ENCODE measurements at regions not wholly inside any gene's neighbourhood (a gene's known extent, or its start where the extent isn't known, plus 50 kb on each side); places are given as distances from the start of the nearest gene placed in this dataset.

GRCh38 chr1:81458186-81458585, 342.5 kb upstream of the ADGRL2 start:
- Histone ChIP-seq H3K36me3 (ENCODE audit: control insufficient read depth, insufficient read depth, low read length) (no peaks in the 10 kb centered on the region), H3K27me3 (replicated peaks; ENCODE audit: control insufficient read depth, insufficient read depth, low read length) (no peaks in the 10 kb centered on the region), H3K4me3 (replicated peaks; ENCODE audit: low read depth, low read length) (no peak overlapping the region)
- no peak for TF ChIP-seq CTCF (IDR thresholded peaks at IDR 0.05; ENCODE audit: insufficient read depth, low read length, poor library complexity, severe bottlenecking)
- DNase-seq (ENCODE audit: extremely low read depth, insufficient read length), result no peak

- TF ChIP-seq CTCF (IDR thresholded peaks at IDR 0.05; ENCODE audit: insufficient read depth, low read length, poor library complexity, severe bottlenecking), result no peak
- H3K27me3 ChIP-seq (replicated peaks; ENCODE audit: control insufficient read depth, insufficient read depth, low read length), result no peaks in the 10 kb centered on the region
- no peak overlapping the region for H3K4me3 ChIP-seq (replicated peaks; ENCODE audit: low read depth, low read length)
- DNase-seq (ENCODE audit: extremely low read depth, insufficient read length), result no peak
- no peaks in the 10 kb centered on the region for H3K36me3 ChIP-seq (ENCODE audit: control insufficient read depth, insufficient read depth, low read length)
Measured at GRCh38 chr1:81455481-81455880, 345.3 kb upstream of the ADGRL2 start.

GRCh38 chr1:81453971-81454370, 346.8 kb upstream of the ADGRL2 start:
- H3K4me3 ChIP-seq (replicated peaks; ENCODE audit: low read depth, low read length), result no peak overlapping the region
- no peak for TF ChIP-seq CTCF (IDR thresholded peaks at IDR 0.05; ENCODE audit: insufficient read depth, low read length, poor library complexity, severe bottlenecking)
- H3K36me3 ChIP-seq (ENCODE audit: control insufficient read depth, insufficient read depth, low read length), result no peaks in the 10 kb centered on the region
- no peak for DNase-seq (ENCODE audit: extremely low read depth, insufficient read length)
- H3K27me3 ChIP-seq (replicated peaks; ENCODE audit: control insufficient read depth, insufficient read depth, low read length), result no peaks in the 10 kb centered on the region

- no peak overlapping the region for H3K4me3 ChIP-seq (replicated peaks; ENCODE audit: low read depth, low read length)
- no peaks in the 10 kb centered on the region for H3K27me3 ChIP-seq (replicated peaks; ENCODE audit: control insufficient read depth, insufficient read depth, low read length)
- no peak for TF ChIP-seq CTCF (IDR thresholded peaks at IDR 0.05; ENCODE audit: insufficient read depth, low read length, poor library complexity, severe bottlenecking)
- no peaks in the 10 kb centered on the region for H3K36me3 ChIP-seq (ENCODE audit: control insufficient read depth, insufficient read depth, low read length)
- DNase-seq (ENCODE audit: extremely low read depth, insufficient read length), result no peak
Measured at GRCh38 chr1:81453367-81453703, 347.4 kb upstream of the ADGRL2 start.

- H3K36me3 ChIP-seq (ENCODE audit: control insufficient read depth, insufficient read depth, low read length), result no peaks in the 10 kb centered on the region
- DNase-seq (ENCODE audit: extremely low read depth, insufficient read length), result no peak
- H3K27me3 ChIP-seq (replicated peaks; ENCODE audit: control insufficient read depth, insufficient read depth, low read length), result no peaks in the 10 kb centered on the region
- H3K4me3 ChIP-seq (replicated peaks; ENCODE audit: low read depth, low read length), result no peak overlapping the region
- no peak for TF ChIP-seq CTCF (IDR thresholded peaks at IDR 0.05; ENCODE audit: insufficient read depth, low read length, poor library complexity, severe bottlenecking)
Measured at GRCh38 chr1:81452693-81453366, 347.9 kb upstream of the ADGRL2 start.

GRCh38 chr1:81449786-81450185, 350.9 kb upstream of the ADGRL2 start:
- DNase-seq (ENCODE audit: extremely low read depth, insufficient read length), result no peak

More at GRCh38 chr1:81449786-81450185, 350.9 kb upstream of the ADGRL2 start:
- Histone ChIP-seq H3K27me3 (replicated peaks; ENCODE audit: control insufficient read depth, insufficient read depth, low read length) (no peaks in the 10 kb centered on the region), H3K4me3 (replicated peaks; ENCODE audit: low read depth, low read length) (no peak overlapping the region), H3K36me3 (ENCODE audit: control insufficient read depth, insufficient read depth, low read length) (no peaks in the 10 kb centered on the region)
- TF ChIP-seq CTCF (IDR thresholded peaks at IDR 0.05; ENCODE audit: insufficient read depth, low read length, poor library complexity, severe bottlenecking), result no peak

All from GM06990 (cell line).